PC-3 (cell line): ENCODE measurements at regions not wholly inside any gene's neighbourhood (a gene's known extent, or its start where the extent isn't known, plus 50 kb on each side); places are given as distances from the start of the nearest gene placed in this dataset.

ENCODE experiments used
- CTCF ChIP-seq: fragments of 300-600 bp; sonication (generic); conservative IDR thresholded peaks from 2 replicates; pipeline ENCODE4 v1.5.1; 2017; ENCODE audit warnings: antibody characterized with exemption, low read depth, mild to moderate bottlenecking, low read length
- EZH2 ChIP-seq: fragments of 300-600 bp; sonication (generic); IDR thresholded peaks from one replicate; pipeline ENCODE4 v1.6.1; 2017; ENCODE audit warnings: antibody characterized with exemption, mild to moderate bottlenecking, low read length; ENCODE audit not compliant: unreplicated experiment
- EZH2phosphoT487 ChIP-seq: fragments of 300-600 bp; sonication (generic); IDR thresholded peaks from 2 replicates; pipeline ENCODE4 v1.6.1; 2018; ENCODE audit warnings: mild to moderate bottlenecking, antibody characterized with exemption, low read length, borderline replicate concordance

- TF ChIP-seq EZH2 (no peak), EZH2phosphoT487 (no peak), CTCF (no peak)
These were observed 77.8 kb upstream of the CACHD1 start for GRCh38 chr1:64392109-64392508.
